LHCN-M2 (cell line): ENCODE measurements at regions not wholly inside any gene's neighbourhood (a gene's known extent, or its start where the extent isn't known, plus 50 kb on each side); places are given as distances from the start of the nearest gene placed in this dataset.
"Not testable (repeated sequence)": the region's sequence is repeated elsewhere in the genome, so short reads cannot be mapped to it uniquely, and the experiment has no call there.

Experiments
- DNase-seq: peaks from one replicate; pipeline ENCODE4 v3.0.0-alpha.2; 2012; ENCODE audit warnings: low read depth

DNA sequence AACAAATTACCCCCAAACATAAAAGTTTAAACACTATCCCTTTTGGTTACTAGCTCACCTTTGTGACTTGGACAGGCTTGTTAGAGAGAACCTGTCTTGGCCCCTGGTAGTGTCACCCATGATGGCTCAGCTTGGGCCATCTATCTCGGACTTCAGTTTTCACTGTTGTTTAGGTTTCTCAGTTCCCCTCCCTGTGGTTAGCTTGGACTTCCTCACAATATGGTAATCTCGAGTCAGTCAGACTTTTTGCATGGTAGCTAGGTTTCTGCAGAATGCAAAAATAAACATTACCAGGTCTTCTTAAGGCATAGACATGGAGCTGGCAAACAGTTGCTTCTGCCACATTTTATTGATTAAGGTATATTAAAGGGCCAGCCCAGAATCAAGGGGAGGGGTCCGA is 324.3 kb upstream of the RORB start:
- DNase-seq, result no peak

DNA sequence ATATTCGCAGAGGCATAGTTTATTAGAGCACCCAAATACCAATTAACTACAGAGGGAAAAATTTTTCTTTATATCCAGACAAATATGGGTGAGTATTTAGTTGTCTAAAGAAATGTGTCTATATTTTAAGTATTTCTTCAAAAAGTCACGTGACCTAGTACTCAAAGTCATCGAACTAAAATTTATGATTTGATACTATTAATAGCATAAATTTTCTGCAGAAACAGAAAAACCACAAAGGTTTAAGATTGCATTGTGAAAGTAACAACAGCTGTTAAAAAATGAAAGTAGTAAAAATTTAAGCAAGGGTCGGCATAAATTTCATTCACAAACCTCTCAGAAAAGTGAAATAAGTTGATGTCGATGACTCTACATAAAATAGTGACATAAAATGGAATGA is 323.9 kb upstream of the RORB start:
- DNase-seq, result no peak

DNA sequence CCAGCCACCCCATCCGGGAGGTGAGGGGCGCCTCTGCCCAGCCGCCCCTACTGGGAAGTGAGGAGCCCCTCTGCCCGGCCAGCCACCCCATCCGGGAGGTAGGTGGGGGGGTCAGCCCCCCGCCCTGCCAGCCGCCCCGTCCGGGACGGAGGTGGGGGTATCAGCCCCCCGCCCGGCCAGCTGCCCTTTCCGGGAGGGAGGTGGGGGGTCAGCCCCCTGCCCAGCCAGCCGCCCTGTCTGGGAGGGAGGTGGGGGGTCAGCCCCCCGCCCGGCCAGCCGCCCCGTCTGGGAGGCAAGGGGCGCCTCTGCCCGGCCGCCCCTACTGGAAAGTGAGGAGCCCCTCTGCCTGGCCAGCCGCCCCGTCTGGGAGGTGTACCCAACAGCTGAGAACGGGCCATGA is 299.4 kb upstream of the RORB start:
- DNase-seq, result not testable (repeated sequence)

DNA sequence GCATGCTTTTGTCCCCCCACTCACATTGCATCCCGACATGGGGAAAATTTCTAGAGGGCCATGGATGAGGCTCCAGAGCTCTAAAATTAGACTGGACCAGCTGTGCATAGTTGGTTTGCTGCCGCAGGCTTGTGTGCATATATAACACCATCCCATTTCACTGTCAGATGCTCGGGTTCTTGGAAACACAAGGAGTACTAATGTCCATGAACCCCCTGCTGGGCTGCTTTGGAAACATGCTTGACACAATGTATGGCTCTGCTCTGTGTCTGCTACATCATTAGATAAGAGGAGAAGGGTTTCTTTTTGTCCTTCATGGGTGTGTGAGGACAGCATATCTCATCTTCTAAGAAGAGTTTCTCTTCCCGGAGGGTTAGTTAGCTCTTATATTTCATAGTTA is 292.1 kb upstream of the RORB start:
- no peak for DNase-seq

DNA sequence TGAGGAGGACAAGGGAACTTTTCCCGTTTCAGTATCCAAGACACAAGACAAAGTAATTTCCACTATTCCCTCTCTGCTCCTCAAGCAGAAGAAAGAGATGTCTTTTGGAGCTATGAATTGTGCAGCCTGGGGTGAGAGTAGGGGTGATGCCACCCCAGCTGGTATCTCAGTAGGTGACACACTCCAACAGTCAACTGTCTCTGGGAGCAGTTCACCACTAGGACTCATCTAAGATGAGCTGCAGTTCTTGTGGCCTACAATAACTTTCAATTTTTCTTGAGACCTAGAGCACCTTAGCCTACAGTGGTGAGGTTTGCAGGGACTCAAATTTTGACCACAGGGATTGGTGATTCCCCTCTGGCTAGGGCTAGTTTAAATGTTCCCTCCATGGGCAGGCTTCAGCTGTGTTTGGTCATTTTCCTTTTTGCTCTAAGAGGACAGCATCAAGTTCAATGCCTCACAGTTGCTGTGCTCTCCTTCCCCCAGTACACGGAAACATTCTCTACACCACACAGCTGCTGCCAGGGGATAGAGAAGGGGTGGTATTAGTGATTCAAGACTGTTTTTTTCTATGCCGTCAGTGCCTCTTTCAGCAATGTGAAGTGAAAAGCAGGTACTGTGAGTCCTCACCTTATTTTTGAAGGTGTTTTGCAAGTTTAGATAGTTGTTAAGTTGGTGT is 278.6 kb upstream of the RORB start:
- DNase-seq, result no peak

DNA sequence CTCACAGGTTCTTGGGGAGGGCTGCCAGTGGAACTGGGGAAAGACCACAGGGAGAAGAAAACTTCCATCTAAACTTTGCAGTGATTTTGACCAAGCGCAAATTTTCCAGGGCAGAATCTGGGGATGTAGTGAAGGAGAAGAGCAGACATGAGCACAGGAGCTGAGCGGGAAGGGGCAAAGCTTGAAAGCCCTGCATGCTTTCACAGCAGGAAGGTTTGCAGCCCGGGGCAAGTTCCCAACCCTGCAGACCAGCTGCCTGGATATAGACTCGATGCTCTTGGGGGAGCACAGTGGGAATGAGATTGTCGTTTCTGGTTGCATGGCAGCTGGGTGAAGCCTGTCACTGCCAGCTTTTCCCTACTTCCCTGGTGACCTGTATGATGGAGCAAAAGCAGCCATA is 276.8 kb upstream of the RORB start:
- DNase-seq, result no peak

DNA sequence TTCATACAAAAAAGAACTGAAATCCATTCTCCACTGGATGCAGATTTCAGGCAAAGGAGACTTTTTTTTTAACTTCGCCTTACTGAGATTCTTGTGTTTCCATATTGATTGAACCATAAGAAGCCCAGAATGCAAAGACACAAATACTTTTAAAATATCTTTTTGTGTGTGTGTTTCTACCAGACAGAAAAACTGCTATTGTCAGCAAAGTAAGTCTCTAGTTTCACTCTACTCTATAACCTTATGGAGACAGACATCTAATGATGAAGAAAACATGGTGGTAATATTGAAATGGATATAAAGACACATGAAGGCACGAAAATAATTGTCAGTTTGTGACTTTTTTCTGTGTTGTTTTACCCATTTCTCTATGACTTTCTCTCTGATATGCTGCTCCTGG is 260.3 kb upstream of the RORB start:
- DNase-seq, result no peak

DNA sequence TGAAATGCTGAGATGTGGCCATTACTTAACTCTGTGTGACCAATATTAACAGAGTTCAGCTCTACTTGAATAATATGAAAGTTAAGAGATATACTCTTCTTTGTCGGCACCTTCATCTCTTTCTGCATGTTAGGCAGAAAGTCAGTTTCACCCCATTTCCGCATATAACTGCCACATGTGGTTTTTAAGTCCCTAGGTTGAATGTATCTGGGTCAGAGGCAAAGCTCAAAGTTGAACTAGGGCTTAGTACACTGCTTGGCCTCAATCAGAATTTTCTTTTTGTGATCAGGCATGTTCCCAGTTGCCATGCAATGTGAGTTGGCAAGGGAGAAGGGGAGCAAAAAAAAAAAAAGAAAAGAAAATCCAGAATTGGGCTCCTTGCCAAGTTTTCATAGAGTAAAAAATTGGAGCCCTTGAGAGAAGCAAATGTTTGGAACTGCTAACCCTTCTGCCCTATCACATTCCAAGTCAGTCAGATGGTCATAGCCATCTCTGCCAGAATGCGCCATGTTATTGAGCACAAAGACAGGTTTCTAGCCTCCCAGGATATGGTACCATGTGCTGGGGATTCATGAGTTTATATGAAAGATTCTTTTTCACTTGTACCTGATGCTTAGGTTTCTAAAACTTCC is 251.2 kb upstream of the RORB start:
- no peak for DNase-seq

DNA sequence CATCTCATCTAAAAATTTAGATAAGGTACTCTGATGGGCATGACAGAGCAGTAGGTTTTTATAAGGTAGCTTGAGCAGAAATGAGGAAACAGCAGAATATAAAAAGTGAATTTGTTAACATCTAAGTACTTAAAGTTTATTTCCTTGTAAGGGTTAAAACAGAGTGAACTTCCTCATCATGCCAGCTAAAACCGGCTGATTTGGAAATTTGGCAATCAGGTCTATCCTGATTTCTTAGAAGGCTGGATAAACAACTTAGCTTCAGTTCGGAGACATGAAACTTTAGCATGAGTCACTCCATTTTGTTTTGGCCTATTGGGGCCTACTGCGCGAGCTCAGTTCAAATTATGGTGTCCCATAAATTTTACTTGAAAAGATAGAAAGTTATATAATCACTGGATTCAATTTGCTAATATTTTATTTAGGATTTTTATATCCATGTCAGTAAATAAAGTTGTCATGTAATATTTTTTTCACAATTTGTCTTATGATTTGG is 241.6 kb upstream of the RORB start:
- DNase-seq, result no peak

DNA sequence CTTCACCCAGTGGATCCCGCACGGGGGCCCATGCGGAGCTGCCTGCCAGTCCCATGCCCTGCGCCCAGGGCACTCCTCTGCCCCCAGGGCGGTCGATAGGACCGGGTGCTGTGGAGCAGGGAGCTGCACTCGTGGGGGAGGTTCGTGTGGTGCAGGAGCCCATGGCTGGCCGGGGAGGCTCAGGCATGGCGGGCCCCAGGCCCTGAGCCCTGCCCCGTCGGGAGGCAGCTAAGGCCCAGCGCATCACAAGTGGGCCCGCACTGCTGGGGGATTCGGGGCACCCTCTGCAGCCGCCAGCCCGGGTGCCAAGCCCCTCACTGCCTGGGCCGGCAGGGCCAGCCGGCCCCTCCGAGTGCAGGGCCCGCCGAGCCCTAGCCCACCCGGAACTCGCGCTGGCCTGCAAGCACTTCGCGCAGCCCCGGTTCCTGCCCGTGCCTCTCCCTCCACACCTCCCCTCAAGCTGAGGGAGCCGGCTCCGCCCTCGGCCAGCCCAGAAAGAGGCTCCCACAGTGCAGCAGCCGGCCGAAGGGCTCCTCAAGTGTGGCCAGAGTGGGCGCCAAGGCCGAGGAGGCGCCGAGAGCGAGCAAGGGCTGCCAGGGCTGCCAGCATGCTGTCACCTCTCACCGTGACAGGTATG is 221.1 kb upstream of the RORB start:
- DNase-seq, result no peak

DNA sequence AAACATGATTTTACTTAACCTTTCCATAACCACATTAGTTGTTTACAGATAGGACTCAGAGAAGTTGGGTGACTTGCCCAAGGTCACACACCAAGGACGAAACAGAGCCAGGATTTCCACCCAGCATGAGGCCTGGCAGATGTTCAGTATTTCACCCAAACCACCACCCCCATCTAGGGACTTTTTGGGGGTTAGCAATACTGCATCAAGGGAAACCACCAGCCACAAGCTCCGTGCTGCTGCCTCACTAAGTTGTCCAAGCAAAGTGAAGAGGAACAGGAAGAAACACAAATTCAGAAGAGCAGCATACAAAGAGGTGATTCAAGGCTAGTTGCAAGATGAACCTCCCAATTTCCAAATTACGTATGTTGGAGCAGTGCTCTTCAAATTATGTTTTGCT is 219.6 kb upstream of the RORB start:
- DNase-seq, result no peak

DNA sequence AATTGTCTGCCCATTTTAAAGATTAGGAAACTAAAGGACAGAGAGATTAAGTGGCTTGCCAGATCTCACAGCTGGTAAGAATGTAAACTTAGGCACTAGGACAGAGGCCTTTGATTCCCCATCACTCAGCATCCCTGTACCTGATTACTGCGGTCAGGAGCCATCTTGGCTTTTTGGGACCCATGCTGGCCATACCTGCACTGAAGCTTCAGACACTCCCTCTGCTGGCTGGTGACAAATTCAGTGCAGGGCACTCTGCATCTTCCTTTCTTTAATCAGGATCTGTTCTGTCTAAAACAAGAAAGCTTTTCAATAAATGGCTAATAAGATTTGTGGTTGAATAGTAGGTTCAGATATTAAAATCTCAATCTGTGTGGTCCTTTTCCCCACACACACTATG is 215.5 kb upstream of the RORB start:
- DNase-seq, result no peak

DNA sequence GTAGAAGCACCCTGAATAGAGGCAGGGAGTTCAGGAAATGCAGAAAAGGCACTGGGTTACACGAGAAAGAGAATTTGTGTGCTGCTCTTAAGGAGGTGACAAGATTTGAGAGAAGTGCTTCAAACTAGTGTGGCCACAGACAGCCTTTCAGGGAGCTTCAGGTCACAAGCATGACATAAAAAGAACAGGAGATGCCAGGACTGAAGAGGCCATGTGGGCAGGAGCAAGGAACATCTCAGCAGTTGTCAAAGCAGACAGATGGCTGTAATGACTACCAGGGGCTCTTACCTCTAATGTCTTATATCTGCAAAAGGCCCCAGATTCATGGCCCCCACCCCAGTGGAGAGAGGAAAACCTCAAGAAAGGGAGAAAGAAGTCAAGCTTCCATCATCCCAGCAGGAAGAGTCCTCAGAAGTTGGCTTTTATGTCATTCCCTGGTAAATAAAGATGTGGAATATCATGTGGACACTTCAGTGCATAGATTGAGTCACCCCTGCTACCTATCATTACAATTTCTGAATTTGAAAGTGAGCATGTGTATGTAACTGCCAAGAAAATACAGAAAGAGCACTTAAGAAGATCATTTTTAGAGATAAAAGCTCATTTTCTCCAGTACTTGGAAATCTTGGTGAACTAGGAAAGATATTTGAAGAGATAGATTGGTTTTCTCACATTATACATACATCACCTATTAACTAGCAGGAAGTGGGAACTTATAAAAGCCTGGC is 214.4 kb upstream of the RORB start:
- DNase-seq, result no peak

DNA sequence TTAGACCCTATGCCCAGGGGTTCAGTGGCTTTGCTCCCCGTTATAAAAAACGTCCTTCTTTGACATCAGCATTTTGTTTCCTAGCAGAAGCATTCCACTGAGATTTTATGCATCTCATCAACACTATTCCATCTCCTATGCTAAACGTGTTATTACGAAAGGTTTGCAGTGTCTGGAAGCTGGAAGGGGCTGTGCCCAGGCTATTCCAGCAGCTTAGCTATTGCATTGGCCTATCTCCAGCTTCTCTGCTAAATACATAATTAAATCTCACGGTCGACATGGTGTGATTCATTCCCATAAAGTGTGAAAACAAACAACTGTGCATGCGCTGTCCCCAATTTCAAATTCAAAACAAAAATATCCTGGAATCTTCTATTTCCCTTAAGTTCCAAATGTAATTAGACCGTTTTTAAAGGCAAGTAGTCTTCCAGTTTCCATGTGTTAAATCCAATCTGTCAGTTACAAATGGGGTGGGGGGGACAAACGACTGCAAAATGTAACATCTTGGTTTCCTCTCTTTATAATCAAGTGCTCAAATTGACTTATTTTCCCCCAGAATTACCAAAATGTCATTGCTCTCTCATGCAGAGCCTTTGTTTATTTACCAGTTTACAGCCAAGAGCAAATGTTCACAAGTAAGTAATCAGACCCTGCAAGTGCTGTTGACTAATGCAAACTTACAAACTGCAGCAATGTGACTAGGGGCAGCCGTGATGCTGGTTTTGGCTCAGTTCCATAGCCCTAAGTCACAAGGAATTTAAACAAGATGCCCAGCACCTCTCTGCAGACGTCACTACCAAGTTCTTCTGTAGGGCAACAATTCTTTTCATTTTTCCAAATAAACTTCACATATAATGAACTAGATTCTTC is 212.3 kb upstream of the RORB start:
- no peak for DNase-seq

DNA sequence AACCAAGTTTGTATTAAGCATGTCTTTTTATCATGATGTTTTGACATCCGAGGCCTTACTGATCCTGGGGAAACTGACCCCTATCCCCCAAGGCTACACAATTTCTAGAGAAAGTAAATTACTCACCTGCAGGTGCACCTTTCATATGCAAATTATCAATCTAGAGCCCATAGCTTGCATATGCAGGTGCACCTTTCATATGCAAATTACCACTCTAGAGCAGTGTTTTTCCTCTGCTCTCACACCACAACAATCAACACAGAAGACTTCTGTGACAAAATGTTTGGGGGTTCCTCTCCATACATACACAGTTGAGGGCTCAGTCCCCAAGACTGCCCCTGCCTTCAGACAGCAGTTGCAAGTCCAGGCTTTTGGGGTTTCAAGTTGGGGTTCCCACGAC is 203.7 kb upstream of the RORB start:
- DNase-seq, result no peak

DNA sequence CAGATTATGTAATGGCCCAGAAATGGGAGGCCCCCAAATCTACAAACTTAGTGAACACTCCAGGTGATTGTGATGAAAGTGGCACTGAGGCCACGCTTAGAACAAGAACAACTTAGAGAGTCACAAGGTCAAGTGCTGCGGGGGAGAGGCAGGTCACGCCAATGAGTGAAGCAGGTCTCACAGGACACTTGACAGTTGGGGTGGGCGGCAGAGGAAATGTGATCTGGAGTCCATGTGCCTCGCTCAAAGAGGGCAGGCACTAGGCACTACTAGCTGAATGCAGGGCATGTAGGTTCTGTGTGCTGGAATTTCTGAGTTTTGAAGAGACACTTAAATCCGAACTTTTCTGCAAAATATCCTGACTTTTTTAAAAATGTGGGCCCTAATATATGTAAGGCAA is 193.2 kb upstream of the RORB start:
- DNase-seq, result no peak

DNA sequence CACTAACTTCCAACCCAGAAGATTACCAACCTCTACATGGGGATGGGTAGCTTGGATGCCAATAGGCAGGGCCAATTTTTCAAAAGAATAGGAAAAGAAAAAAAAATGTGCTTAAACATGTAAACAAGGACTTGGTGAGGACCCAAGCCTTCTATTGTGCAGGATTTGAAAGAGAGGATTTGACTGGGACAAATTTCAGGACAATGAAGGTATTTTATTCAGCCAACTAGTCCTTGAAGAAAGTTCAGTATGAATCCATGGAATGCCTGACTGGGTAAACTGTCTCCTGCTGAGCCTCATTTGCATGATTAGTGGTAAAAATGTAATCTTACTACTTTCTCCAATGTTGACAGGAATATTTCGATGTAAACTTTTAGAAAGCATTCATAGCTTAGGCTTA is 192.5 kb upstream of the RORB start:
- DNase-seq, result no peak

DNA sequence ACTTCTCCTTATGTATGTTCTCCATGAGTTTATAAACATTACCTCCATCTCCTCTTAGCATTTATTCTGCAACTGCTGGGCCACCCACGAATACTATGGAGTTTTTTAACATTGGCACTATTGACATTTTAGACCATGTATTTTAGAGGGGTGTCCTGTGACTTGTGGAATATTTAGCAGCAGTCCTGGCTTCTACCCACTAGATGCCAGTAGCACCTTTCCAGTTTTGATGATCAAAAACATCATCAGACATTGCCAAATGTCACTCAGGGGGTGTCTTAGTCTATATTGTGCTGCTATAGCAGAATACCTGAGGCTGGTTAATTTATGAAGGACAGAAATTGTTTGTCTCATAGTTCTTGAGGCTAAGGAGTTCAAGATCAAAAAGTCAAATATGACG is 187.5 kb upstream of the RORB start:
- no peak for DNase-seq

DNA sequence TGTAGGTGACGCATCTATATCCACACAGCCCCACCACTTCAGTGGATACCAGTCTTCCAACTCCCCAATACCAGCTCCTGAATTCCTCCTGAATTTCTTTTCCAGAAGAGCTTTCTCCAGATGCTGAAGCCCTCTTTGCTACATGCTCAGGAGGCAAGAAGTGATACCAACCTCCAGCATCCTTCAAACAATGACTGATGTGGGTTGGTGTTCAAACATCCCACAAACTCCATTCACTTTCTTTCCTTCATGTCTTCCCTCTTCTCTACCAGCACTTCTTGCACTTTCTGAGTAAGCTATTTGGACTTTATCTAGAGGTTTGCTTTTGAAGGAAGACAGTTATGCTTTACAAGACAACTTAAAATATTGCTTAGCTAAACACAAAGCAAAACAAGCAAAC is 179.9 kb upstream of the RORB start:
- DNase-seq, result no peak

DNA sequence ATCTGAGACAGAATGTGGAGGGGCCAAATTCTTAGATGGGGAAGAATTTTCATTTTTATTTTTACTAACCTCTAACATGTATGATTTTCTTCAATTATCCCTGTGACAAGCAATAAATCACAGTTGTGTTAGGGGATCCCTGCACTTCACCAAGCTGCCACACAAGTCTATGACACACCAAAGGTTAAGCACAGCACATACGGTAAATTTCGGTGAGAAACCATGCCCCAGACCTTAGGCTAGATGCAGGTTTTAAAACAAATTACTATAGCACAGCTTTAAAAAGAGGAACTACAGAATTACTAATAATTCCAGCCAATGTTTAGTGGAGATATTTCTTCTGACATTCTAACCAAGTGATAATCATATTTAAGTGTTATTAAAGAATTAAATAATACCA is 175.7 kb upstream of the RORB start:
- no peak for DNase-seq

DNA sequence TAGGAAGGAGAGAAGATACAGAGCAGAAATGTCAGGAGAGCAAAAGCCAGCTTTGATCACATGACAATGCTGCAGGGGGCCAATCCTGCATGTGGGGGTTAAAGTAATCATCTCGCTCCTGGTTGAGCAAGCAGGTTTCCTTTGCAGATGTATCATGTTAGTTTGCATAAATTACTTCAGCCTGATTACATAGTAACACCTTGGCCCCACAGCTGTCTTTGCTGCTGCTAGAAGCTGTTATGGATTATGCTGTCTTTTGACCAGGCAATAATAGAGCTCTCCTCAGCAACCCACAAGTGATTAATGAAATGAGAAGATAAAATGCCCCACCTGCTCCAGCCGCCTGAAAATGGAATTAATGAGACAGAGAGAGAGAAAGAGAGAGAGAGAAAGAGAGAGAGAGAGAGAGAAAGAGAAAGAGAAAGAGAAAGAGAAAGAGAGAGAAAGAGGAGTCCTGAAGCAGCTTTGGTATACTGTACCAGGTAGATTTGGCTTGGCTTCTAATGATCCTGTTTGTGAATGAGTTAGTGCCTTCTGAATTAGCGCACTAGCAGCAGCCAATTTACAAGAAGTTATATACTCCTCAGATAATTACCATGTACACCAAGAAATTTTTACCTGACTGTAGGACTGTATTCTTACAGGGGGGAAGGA is 174.3 kb upstream of the RORB start:
- no peak for DNase-seq
